DND-41 (cell line): ENCODE measurements at regions not wholly inside any gene's neighbourhood (a gene's known extent, or its start where the extent isn't known, plus 50 kb on each side); places are given as distances from the start of the nearest gene placed in this dataset.

Source experiments
- ATAC-seq: fragments of 200-7000 bp; cut with Tn5 transposase; 3 replicates; pipeline ENCODE4 v1.9.1; 2021; ENCODE audit warnings: low read depth; ENCODE audit not compliant: insufficient read depth
- DNase-seq: peaks from one replicate; pipeline ENCODE4 v3.0.0-alpha.2; 2020
- H2AFZ ChIP-seq: 2 replicates; pipeline ENCODE4 v1.6.0; 2012; ENCODE audit warnings: low read depth, low read length
- H3K27ac ChIP-seq: 2 replicates; pipeline ENCODE4 v1.5.1; 2012; ENCODE audit warnings: low read length, inconsistent platforms
- H3K27me3 ChIP-seq: fragments of 200-600 bp; sonication (generic); 2 replicates; pipeline ENCODE4 v1.6.0; 2012; ENCODE audit warnings: low read length, mild to moderate bottlenecking, inconsistent platforms; ENCODE audit not compliant: insufficient read depth, poor library complexity
- H3K36me3 ChIP-seq: 2 replicates; pipeline ENCODE4 v1.5.1; 2012; ENCODE audit warnings: low read length, inconsistent platforms; ENCODE audit not compliant: insufficient read depth
- H3K4me1 ChIP-seq: 2 replicates; pipeline ENCODE4 v1.5.1; 2012; ENCODE audit warnings: mild to moderate bottlenecking, low read length; ENCODE audit not compliant: insufficient read depth
- H3K4me2 ChIP-seq: 2 replicates; pipeline ENCODE4 v1.6.0; 2012; ENCODE audit warnings: mild to moderate bottlenecking, moderate library complexity, low read length, inconsistent platforms; ENCODE audit not compliant: insufficient read depth
- H3K4me3 ChIP-seq, 2 experiments: fragments of 200-600 bp in 1 of 2; shearing (Covaris generic) in 1 of 2; 2 replicates each; pipeline ENCODE4 v1.5.1; 2012 to 2016; ENCODE audit warnings: inconsistent platforms in 2 of 2, low read length in 2 of 2, mild to moderate bottlenecking in 2 of 2, low read depth in 1 of 2, moderate library complexity in 1 of 2
- H3K79me2 ChIP-seq: 2 replicates; pipeline ENCODE4 v1.6.0; 2012; ENCODE audit warnings: low read length, inconsistent platforms; ENCODE audit not compliant: insufficient read depth
- H3K9ac ChIP-seq: 2 replicates; pipeline ENCODE4 v1.6.0; 2012; ENCODE audit warnings: low read depth, mild to moderate bottlenecking, inconsistent platforms, low read length, moderate library complexity
- H3K9me3 ChIP-seq: 2 replicates; pipeline ENCODE4 v1.5.1; 2012; ENCODE audit warnings: low read length, moderate library complexity, mild to moderate bottlenecking, inconsistent platforms; ENCODE audit not compliant: insufficient read depth, severe bottlenecking
- H4K20me1 ChIP-seq: 2 replicates; pipeline ENCODE4 v1.6.0; 2012; ENCODE audit warnings: low read length; ENCODE audit not compliant: insufficient read depth
- CTCF ChIP-seq: IDR thresholded peaks from 2 replicates; pipeline ENCODE4 v1.5.1; 2012; ENCODE audit warnings: borderline replicate concordance, low read length, moderate library complexity, mild to moderate bottlenecking; ENCODE audit not compliant: poor library complexity, severe bottlenecking; ENCODE audit errors: extremely low read depth
- EZH2 ChIP-seq: IDR thresholded peaks from 3 replicates; pipeline ENCODE4 v1.6.1; 2012; ENCODE audit warnings: borderline replicate concordance, low read depth, mild to moderate bottlenecking, moderate library complexity, low read length, inconsistent platforms; ENCODE audit not compliant: severe bottlenecking

- Histone ChIP-seq H3K27me3 (no peaks in the 10 kb centered on the region), H3K4me1 (no peaks in the 10 kb centered on the region), H3K4me2 (no peak overlapping the region), H3K4me3 (no peak overlapping the region), H3K79me2 (no peaks in the 10 kb centered on the region), H3K27ac (no peak overlapping the region), H3K36me3 (no peaks in the 10 kb centered on the region), H3K9ac (no peak overlapping the region), H4K20me1 (no peaks in the 10 kb centered on the region), H3K9me3 (no peaks in the 10 kb centered on the region), H2AFZ (no peak overlapping the region)
- no peak for TF ChIP-seq EZH2
- no peak for ATAC-seq
- no peak for DNase-seq
Measured at GRCh38 chr4:24158031-24158430, 268.2 kb upstream of the PPARGC1A start.

- Histone ChIP-seq H3K4me2 (no peak overlapping the region), H3K27ac (no peak overlapping the region), H4K20me1 (no peaks in the 10 kb centered on the region), H3K79me2 (no peaks in the 10 kb centered on the region), H3K4me1 (no peaks in the 10 kb centered on the region), H3K27me3 (no peaks in the 10 kb centered on the region), H2AFZ (no peak overlapping the region), H3K36me3 (no peaks in the 10 kb centered on the region), H3K9me3 (no peaks in the 10 kb centered on the region), H3K9ac (no peak overlapping the region), H3K4me3 (no peak overlapping the region)
- TF ChIP-seq CTCF (no peak), EZH2 (no peak)
- ATAC-seq, result no peak
- DNase-seq, result no peak
Measured at GRCh38 chr4:24150034-24150433, 260.2 kb upstream of the PPARGC1A start.

GRCh38 chr4:24146127-24146526 lies 256.3 kb upstream of the PPARGC1A start:
- no peak overlapping the region for H3K27ac ChIP-seq
- no peak overlapping the region for H2AFZ ChIP-seq
- no peak overlapping the region for H3K9ac ChIP-seq
- no peaks in the 10 kb centered on the region for H3K27me3 ChIP-seq
- H3K4me1 ChIP-seq, result no peaks in the 10 kb centered on the region
- H3K9me3 ChIP-seq, result no peaks in the 10 kb centered on the region
- H4K20me1 ChIP-seq, result no peaks in the 10 kb centered on the region
- no peaks in the 10 kb centered on the region for H3K79me2 ChIP-seq
- H3K36me3 ChIP-seq, result no peaks in the 10 kb centered on the region
- no peak for DNase-seq
- TF ChIP-seq EZH2 (no peak), CTCF (no peak)
- no peak overlapping the region for H3K4me3 ChIP-seq
- H3K4me2 ChIP-seq, result no peak overlapping the region
- ATAC-seq, result no peak

GRCh38 chr4:24145591-24145990 lies 255.7 kb upstream of the PPARGC1A start:
- H2AFZ ChIP-seq, result no peak overlapping the region
- H3K4me2 ChIP-seq, result no peak overlapping the region
- H3K27me3 ChIP-seq, result no peaks in the 10 kb centered on the region
- no peaks in the 10 kb centered on the region for H3K9me3 ChIP-seq
- H3K36me3 ChIP-seq, result no peaks in the 10 kb centered on the region
- no peak overlapping the region for H3K9ac ChIP-seq
- H3K79me2 ChIP-seq, result no peaks in the 10 kb centered on the region
- H3K4me1 ChIP-seq, result no peaks in the 10 kb centered on the region
- ATAC-seq, result no peak
- no peak for TF ChIP-seq CTCF
- no peak for TF ChIP-seq EZH2
- no peaks in the 10 kb centered on the region for H4K20me1 ChIP-seq
- no peak overlapping the region for H3K27ac ChIP-seq
- H3K4me3 ChIP-seq, result no peak overlapping the region
- no peak for DNase-seq
